IPS-15b (cell line): ENCODE measurements at regions not wholly inside any gene's neighbourhood (a gene's known extent, or its start where the extent isn't known, plus 50 kb on each side); places are given as distances from the start of the nearest gene placed in this dataset.
"Not testable (repeated sequence)": the region's sequence is repeated elsewhere in the genome, so short reads cannot be mapped to it uniquely, and the experiment has no call there.

Experiments used
- H3K27me3 ChIP-seq: one replicate; pipeline ENCODE4 v1.6.1; 2013; ENCODE audit warnings: low read length; ENCODE audit not compliant: control insufficient read depth, insufficient read depth
- H3K36me3 ChIP-seq: one replicate; pipeline ENCODE4 v1.6.1; 2013; ENCODE audit warnings: low read length; ENCODE audit not compliant: control insufficient read depth, insufficient read depth
- H3K4me1 ChIP-seq: one replicate; pipeline ENCODE4 v1.6.1; 2013; ENCODE audit warnings: mild to moderate bottlenecking, low read length; ENCODE audit not compliant: control insufficient read depth, insufficient read depth
- H3K4me3 ChIP-seq: one replicate; pipeline ENCODE4 v1.5.1; 2013; ENCODE audit warnings: low read depth, low read length
- H3K9ac ChIP-seq: one replicate; pipeline ENCODE4 v1.6.1; 2013; ENCODE audit warnings: low read depth, mild to moderate bottlenecking, low read length
- H3K9me3 ChIP-seq: one replicate; pipeline ENCODE4 v1.6.1; 2013; ENCODE audit warnings: mild to moderate bottlenecking, low read length; ENCODE audit not compliant: control insufficient read depth, insufficient read depth

DNA sequence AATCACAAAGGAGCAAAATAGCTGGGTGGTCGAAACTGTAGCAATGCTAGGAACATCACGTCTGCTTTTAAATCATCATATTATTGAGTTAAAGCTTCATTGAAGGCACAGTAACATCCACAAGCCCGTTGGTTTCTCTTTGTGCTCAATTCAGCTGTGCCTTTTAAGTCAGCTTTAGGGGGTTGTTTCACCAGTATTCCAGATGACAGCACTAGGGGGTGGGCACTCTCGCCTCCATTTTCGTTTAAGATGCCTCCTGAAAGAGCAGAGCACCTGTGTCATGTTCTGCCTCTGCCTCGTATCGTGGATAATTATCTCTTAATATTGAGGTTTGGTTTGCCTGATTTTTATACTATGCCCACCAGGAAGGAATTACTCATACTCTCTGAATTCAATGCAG lies 139.8 kb upstream of the PTBP2 start:
- Histone ChIP-seq H3K9me3 (no peaks in the 10 kb centered on the region), H3K36me3 (no peaks in the 10 kb centered on the region), H3K27me3 (no peaks in the 10 kb centered on the region), H3K4me3 (no peak overlapping the region), H3K4me1 (peaks cover 27% of the 10 kb centered on the region), H3K9ac (no peak overlapping the region)

DNA sequence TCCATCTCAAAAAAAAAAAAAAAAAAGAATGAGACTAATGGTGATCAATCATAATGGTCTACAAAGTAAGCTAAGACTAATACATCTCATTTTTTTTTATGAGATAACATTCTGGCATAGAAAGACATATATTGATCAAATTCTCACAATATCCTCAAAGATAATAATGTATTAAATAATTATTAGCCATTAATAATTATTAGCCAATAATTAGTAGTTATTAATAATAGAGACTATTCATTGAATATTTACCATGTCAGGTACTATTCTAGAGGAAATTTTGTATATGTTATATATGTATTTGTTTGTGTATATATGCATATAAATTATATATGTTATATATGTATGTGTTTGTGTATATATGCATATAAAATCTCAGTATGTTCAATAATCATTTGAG lies 137.7 kb upstream of the PTBP2 start:
- Histone ChIP-seq H3K4me1 (peaks cover 27% of the 10 kb centered on the region), H3K4me3 (no peak overlapping the region), H3K27me3 (no peaks in the 10 kb centered on the region), H3K9me3 (no peaks in the 10 kb centered on the region), H3K9ac (no peak overlapping the region), H3K36me3 (no peaks in the 10 kb centered on the region)

DNA sequence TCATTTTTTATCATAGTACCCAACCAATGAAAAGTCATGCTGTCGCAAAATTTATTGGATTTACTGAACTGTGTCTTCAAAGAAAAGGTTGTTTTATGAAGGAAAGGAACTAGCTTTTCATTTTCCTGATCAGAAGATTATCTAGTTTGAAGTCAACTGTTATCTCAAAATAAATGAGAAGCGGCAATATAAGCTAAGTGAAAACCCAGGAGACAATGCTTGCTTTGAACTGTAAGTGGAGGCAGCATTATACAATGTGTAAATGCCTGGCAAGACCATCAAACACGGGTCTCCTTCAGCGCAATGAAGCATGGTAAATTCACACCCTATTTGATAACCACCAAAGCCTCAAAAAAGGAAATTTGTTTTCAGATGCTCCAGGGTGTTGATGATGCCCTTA lies 134.4 kb upstream of the PTBP2 start:
- Histone ChIP-seq H3K9ac (no peak overlapping the region), H3K36me3 (no peaks in the 10 kb centered on the region), H3K27me3 (no peaks in the 10 kb centered on the region), H3K4me3 (no peak overlapping the region), H3K4me1 (peaks cover 7% of the 10 kb centered on the region), H3K9me3 (no peaks in the 10 kb centered on the region)

DNA sequence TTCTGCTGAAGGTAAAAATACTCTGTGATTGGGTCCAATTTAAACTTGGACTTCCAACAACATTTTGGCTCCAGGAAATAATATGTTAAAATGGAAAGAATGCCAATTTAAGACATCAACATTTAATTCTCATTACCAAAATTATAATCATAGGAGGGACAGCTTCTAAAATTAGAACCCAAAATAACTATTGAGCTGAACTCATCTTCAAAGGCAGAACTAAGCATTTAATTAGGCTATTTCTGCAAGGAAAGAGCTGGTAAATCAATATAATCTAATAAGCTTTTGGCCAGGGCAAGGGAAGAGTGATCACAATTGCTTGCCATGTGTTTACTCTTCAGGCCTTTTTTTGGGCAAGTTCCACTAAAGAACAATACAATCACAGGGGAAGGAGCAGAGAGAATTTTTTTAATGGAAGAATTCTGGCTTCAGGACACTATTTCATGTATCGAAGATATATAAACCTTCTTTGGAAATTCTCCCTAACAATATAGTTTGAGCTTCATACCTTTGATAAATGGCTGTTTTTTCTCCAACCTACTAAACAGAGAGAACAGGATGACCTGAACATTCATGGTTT lies 133.1 kb upstream of the PTBP2 start:
- no peaks in the 10 kb centered on the region for H3K4me1 ChIP-seq
- H3K27me3 ChIP-seq = no peaks in the 10 kb centered on the region
- no peak overlapping the region for H3K4me3 ChIP-seq
- H3K36me3 ChIP-seq = no peaks in the 10 kb centered on the region
- H3K9me3 ChIP-seq = no peaks in the 10 kb centered on the region
- no peak overlapping the region for H3K9ac ChIP-seq

DNA sequence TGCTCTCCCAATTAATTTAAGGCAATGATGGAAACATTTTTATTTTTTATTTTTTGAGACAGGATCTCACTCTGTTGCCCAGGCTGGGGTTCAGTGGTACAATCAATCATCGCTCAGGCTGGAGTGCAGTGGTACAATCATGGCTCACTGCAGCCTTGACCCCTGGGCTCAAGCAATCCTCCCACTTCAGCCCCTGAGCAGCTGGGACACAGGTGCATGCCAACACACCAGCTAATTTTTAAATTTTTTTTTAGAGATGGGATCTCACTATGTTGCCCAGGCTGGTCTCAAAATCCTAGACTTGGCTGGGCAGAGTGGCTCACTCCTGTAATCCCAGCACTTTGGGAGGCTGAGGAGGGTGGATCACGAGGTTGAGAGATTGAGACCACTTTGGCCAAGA lies 126.1 kb upstream of the PTBP2 start:
- H3K9me3 ChIP-seq, H3K36me3 ChIP-seq, H3K4me1 ChIP-seq, H3K27me3 ChIP-seq, H3K4me3 ChIP-seq, H3K9ac ChIP-seq: not testable (repeated sequence)

DNA sequence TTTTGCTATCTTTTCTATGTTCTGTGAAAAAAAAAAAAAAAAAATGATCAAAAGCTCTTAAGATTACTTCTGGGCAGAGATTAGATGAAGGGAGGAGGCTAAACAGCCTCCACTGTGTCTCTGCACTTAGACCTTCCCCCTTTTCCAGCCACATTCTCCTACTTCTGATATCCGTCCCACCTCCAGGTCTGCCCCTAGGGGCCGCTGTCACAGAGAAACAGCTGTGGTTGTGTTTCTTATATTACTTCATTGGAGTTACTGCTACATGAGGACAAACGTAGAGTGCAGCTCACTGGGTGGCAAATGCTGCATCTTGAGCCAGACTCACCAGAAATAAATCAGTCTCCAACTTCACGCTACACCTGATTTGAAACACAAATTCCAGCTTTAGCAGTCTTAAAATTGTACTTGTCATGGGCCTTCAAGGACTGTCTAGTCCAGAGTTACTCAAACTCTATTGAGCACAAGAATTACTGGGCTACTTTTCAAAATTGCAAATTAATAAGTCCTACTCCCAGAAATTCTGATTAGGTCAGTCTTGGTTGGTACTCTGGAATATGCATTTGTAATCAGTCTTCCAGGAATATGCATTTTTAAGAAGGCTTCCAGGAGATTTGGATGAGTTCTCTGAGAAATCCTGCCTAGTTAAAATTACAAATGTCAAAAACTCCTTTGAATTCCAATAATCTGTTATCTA lies 125.2 kb upstream of the PTBP2 start:
- Histone ChIP-seq H3K9me3 (no peaks in the 10 kb centered on the region), H3K36me3 (no peaks in the 10 kb centered on the region), H3K9ac (no peak overlapping the region), H3K27me3 (no peaks in the 10 kb centered on the region), H3K4me3 (no peak overlapping the region), H3K4me1 (peaks cover 10% of the 10 kb centered on the region)

DNA sequence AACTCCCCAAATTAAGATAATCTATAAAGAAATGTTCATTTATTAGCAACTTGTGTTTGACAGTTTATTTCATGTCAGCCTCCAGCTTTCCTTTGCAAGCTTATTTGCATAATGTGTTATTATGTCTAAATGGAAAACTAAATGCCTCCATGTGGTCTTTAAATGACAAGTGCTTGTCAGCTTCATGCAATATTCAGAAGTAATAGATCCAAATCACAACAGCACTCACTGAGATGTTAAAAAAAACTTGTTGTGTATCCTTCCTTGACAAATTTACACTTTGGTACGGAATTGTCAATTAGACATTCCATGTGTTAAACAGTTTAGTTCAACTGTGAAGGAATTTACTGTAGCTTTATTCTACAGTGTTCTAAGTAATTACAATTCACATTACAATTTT lies 124.4 kb upstream of the PTBP2 start:
- no peaks in the 10 kb centered on the region for H3K27me3 ChIP-seq
- peaks cover 10% of the 10 kb centered on the region for H3K4me1 ChIP-seq
- no peak overlapping the region for H3K9ac ChIP-seq
- H3K4me3 ChIP-seq = no peak overlapping the region
- H3K36me3 ChIP-seq = no peaks in the 10 kb centered on the region
- no peaks in the 10 kb centered on the region for H3K9me3 ChIP-seq

DNA sequence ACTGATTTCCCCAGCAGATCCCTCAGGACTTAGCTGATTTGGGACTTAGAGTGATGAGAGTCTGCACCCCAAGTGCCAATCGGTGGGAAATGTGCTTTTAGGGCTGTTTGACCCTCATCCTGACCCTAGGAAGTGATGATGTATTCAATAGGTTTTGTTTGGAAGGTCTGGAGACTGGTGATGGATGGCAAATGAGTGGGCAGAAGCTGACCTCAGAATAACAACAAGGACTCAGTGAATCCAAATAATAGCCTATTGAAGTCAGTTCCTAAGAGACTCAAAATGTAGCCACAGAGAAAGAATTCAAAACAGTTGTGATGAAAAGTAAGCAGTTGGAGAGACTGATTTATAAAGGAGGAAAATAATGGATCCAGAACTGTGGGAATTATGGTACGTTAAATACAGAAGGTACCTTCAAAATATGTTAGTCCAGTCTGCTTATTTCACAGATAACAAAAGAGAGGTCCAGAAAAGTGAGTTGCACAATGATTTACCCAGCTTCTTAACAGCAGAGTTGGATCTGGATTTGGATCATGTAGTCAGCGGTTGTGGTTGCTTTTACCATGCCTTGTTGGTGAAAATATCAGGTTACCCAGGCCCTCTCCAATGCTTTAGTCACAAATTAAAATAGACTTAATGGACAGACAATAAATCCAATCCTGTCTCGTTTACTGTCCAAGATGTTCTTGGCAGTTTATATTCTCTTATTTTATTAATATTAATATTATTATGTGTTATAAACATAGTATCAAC lies 123.0 kb upstream of the PTBP2 start:
- Histone ChIP-seq H3K4me1 (peaks cover 10% of the 10 kb centered on the region), H3K36me3 (no peaks in the 10 kb centered on the region), H3K9me3 (no peaks in the 10 kb centered on the region), H3K4me3 (no peak overlapping the region), H3K27me3 (no peaks in the 10 kb centered on the region), H3K9ac (no peak overlapping the region)

DNA sequence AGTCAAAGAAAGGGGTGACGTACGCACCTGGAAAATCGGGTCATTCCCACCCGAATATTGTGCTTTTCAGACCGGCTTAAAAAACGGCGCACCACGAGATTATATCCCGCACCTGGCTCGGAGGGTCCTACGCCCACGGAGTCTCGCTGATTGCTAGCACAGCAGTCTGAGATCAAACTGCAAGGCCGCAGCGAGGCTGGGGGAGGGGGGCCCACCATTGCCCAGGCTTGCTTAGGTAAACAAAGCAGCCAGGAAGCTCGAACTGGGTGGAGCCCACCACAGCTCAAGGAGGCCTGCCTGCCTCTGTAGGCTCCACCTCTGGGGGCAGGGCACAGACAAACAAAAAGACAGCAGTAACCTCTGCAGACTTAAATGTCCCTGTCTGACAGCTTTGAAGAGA lies 117.0 kb upstream of the PTBP2 start:
- H3K4me3 ChIP-seq, H3K4me1 ChIP-seq, H3K36me3 ChIP-seq, H3K9me3 ChIP-seq, H3K9ac ChIP-seq, H3K27me3 ChIP-seq: not testable (repeated sequence)

DNA sequence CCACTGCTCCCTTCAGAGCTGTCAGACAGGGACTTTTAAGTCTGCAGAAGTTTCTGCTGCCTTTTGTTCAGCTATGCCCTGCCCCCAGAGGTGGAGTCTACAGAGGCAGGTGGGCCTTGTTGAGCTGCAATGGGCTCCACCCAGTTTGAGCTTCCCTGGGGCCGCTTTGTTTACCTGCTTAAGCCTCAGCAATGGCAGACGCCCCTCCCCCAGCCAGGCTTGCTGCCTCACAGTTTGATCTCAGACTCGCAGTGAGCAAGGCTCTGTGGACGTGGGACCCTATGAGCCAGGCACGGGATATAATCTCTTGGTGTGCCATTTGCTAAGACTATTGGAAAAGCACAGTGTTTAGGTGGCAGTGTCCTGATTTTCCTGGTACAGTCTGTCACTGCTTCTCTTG lies 104.2 kb upstream of the PTBP2 start:
- not testable (repeated sequence) for H3K27me3 ChIP-seq, H3K9ac ChIP-seq, H3K4me3 ChIP-seq, H3K36me3 ChIP-seq, H3K4me1 ChIP-seq
- peaks cover 13% of the 10 kb centered on the region for H3K9me3 ChIP-seq

DNA sequence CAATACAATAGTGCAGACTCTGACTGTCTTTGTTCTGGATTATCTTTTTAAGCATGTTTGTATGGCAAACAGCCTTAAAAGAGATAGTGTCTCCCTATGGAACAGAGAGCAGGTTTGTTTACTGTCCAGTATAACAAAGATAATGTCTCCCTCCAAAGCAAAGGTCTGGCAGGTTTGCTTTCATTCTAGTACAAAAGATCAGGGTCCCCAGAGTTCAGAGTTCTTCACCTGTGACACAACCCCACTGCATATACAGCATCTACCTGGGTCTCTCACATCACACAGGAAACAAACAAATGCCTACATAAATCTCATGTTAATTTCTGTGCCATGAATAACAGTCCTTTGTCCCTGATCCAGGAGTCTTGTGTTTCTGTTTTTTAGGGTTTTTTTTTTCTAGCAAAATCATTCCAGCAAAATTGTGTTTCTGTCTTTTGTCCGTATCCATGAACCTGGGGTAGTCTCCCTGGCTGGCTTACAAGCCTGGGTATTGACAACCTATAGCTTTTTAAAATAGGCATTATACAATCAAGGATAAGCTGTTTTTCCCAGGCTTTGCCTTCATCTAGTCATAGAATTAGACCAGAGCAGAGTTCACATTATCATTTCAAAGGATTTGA lies 89.4 kb upstream of the PTBP2 start:
- Histone ChIP-seq H3K9me3 (no peaks in the 10 kb centered on the region), H3K9ac (no peak overlapping the region), H3K4me3 (no peak overlapping the region), H3K4me1 (no peaks in the 10 kb centered on the region), H3K27me3 (no peaks in the 10 kb centered on the region), H3K36me3 (no peaks in the 10 kb centered on the region)

DNA sequence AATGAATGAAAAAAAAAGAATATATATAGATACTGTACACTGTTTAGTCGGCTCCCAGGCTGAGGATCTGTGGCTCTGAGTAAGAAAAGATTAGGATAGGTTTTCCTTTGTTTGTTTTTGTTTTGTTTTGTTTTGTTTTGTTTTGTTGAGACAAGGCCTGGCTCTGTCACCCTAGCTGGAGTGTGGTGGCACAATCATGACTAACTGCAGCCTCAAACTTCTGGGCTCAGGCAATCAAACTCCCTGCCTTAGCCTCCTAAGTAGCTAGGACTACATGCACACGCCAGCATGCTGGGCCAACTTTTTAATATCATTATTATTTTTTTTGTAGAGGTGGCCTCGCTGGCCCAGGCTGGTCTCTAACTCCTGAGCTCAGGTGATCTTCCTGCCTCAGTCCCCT lies 87.9 kb upstream of the PTBP2 start:
- H3K27me3 ChIP-seq = no peaks in the 10 kb centered on the region
- no peaks in the 10 kb centered on the region for H3K4me1 ChIP-seq
- H3K9me3 ChIP-seq = no peaks in the 10 kb centered on the region
- no peak overlapping the region for H3K4me3 ChIP-seq
- no peak overlapping the region for H3K9ac ChIP-seq
- no peaks in the 10 kb centered on the region for H3K36me3 ChIP-seq
